ENCODE measurements at regions not wholly inside any gene's neighbourhood (a gene's known extent, or its start where the extent isn't known, plus 50 kb on each side); places are given as distances from the start of the nearest gene placed in this dataset.
A peak's percentile ranks its signal among the peaks of the same experiment; 100 is the strongest.

DNA sequence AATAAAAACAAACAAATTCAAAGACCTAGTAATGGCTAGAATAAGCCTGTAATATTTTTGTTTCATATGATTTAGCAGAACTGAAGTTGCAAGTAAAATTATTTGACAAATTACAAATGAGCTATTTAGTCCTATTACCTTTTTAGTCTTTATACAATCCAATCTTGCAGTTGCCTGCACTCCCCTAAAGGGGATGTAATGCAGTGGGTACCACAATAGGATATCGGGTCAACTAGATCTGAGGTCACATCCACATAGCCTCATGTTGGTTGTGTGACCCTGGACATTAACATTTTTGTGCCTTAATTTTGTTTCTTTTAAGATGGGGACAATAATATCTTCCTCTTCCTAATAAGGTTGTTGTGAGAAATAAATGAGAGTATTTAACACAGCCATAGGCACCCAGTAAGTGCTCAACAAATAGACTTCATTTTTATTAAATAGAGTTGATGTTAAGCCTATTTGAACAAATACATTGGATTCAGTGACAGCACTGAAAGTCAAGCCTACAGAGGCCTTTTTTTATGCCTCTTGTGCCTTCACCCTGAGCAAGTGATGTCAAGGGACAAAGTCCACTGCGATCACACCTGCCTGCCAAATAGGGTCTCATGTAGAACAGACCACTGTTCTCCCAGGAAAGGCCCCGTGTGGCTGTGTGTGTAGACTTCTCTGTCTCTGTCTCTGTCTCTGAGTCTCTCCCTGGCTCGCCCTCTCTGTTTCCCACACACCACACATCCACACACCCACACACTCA is 124.8 kb downstream of the EVX1 start:
- no peak for DNase-seq

GRCh38 chr7:27367933-27368549 is 125.4 kb downstream of the EVX1 start:
- no peak for DNase-seq

DNA sequence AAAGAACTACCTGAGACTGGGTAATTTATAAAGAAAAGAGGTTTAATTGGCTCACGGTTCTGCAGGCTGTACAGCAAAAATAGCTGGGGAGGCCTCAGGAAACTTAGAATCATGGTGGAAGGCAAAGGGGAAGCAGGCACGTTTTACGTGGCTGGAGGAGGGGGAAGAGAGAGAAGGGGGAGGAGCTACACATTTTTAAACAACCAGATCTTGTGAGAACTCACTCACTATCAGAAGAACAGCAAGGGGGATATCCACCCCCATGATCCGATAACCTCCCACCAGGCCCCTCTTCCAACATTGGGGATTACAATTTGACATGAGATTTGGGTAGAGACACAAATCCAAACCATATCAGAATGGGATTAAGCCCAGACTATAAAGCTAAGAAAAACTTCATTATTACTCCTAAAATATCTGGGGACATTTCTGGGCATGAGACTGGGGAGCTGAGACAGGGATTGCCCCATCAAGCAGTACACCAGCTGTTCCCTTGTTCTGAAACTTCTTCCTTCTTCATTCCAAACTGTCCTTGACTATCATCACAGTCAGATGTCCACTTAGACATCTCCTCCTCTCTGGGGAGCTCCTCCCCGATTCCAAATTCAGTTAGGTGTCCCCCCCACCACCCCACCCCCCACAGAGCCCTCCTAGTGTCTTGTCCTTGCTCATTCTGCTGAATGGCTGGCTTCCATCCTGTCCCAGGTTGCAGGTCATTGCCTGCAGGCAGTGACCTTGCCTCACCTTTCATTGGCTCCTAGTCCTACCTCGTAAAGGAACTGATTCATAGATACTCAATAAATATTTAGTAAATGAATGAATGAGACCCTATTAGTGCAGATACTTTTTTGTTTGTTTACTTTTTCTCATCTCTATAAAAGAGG is 132.6 kb downstream of the EVX1 start:
- DNase-seq: no peak

- DNase-seq: no peak
These were observed 133.4 kb downstream of the EVX1 start for GRCh38 chr7:27375958-27376357.

DNA sequence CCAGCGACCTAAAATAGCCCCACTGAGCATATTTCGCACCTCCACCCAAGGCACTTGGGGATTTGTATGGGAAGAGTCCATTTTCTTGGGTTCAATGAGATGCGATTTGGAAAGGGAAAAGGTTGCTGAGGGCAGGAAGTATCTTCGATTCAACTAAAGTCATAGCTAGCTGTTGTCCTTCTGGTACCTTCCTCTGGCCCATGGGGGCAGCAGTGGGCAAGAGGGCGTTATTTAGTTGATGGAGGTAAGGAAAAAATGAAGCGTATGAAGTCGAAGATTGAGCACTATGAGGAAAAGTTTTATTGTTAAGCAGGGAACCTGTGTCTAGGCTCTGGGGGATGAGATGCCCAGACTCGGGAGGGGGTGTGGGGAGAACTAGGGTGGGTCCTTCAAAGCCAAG is 135.4 kb downstream of the EVX1 start:
- DNase-seq: peak; percentile 28

DNA sequence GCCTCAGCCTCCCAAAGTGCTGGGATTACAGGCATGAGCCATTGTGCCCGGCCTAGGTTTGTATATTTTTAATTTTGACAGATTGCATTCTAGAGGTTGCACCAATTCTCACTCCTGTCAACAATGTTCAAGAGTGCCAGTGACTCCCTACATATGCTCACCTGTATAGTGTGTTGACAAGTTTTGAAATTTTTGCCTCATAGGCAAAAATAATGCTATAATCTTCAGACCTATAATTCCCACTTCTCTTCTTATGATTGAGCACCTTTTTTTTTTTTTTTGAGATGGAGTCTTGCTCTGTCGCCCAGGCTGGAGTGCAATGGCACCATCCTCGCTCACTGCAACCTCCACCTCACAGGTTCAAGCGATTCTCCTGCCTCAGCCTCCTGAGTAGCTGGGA is 139.7 kb downstream of the EVX1 start:
- DNase-seq: no peak

- DNase-seq: no peak
These were observed 144.0 kb downstream of the EVX1 start for GRCh38 chr7:27386581-27386980.

- no peak for DNase-seq
These were observed 145.3 kb downstream of the EVX1 start for GRCh38 chr7:27387864-27388263.

DNA sequence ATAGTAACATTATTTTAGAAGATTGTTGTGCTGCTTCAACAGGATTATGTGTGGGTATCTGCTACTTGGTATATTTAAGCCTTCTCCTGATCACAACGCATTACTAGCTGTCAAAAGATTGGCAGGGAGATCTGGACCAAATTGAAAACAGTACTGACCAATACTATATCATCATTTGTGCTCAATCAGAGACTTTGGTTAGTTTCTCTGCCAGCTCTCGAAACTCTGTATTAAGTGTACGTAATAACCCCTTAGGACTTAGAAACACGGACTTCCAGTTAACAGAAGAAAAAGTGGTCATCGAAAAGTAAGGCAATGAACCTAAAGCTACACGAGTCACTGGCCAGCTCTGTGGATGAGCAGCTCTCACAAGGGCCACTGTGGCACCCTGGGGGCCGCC is 146.0 kb downstream of the EVX1 start:
- DNase-seq: no peak

- DNase-seq: no peak
These were observed 146.9 kb downstream of the EVX1 start for GRCh38 chr7:27389496-27389895.

GRCh38 chr7:27392477-27392876 is 149.9 kb downstream of the EVX1 start:
- no peak for DNase-seq

DNA sequence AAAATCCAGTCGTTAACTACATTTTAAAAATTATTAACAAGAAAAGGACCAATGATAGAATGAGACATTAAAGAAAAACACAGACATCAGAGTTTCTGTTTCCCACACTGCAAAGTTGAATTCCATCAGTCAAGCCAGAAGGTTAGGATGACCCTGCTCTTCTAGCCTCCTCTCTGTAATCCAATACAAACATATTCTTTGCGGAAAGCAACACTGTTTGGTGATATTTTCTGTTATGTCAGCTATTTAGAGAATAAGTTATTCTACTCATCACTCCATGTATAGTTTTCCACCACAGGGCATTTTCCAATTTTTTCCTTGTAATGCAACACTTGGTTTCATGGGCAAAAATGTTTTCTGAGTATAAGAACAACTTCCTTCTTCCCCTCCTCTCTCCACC is 152.3 kb downstream of the EVX1 start:
- DNase-seq: no peak

- no peak for DNase-seq
These were observed 153.0 kb downstream of the EVX1 start for GRCh38 chr7:27395626-27396025.

DNA sequence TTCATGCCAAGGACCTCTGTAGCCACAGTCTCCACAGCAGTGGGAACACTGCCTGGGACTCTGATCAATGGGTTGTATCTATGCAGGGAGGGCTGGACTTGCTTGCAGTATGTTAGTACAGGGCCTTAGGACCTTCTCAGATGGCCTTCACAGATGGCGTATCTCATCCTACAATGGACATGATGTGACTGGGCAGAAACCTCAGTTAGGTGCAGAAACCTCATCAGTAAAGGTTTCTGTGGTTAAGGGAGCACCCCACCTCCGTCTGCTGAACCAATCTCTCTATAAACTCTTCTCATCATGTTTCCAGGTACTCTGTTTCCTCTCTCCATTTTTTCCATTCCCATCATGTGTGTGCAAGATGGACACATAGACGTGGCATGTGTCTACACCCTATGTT is 154.9 kb downstream of the EVX1 start:
- DNase-seq: no peak

- DNase-seq: no peak
These were observed 156.2 kb downstream of the EVX1 start for GRCh38 chr7:27398851-27399250.

GRCh38 chr7:27399791-27400567 is 157.4 kb downstream of the EVX1 start:
- DNase-seq: no peak

DNA sequence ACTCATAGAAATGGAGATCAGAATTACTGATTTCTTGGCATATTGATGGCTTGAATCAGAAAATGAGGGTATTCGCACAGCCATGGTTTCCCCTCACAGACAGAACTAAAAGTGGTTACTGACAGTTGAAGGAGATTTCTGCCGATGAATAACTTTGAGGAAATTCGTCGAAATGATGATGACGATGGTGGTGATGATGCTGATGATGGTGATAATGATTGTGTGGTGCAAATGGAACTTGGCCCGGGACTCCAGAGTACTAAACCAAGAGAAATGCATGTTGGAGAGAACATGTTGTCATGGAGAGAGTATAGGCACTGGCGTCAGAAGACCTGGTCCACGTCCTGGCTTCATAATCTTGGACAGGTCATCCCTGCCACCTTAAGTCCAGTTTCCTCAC is 163.2 kb downstream of the EVX1 start:
- no peak for DNase-seq

DNA sequence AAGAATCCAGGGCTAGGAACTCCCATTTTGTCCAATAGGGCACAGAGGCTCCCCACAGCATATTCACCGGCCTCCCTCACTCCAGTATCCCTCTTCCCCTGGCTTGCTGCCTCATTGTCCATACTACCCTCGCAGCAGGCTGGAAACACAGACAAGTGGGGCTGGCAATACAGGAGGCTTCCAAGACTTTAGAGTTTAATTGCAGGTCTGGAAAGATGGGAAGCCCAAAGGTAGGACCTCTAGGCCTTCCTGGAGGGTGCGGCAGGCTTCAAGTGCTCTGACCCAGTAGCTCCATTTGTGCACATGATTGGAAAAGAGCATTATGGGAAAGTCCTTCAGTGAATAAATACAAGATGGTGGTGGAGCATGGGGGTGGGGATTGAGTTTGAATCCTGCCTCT is 166.7 kb downstream of the EVX1 start:
- DNase-seq: no peak

- DNase-seq: no peak
These were observed 167.2 kb downstream of the EVX1 start for GRCh38 chr7:27409776-27410175.

DNA sequence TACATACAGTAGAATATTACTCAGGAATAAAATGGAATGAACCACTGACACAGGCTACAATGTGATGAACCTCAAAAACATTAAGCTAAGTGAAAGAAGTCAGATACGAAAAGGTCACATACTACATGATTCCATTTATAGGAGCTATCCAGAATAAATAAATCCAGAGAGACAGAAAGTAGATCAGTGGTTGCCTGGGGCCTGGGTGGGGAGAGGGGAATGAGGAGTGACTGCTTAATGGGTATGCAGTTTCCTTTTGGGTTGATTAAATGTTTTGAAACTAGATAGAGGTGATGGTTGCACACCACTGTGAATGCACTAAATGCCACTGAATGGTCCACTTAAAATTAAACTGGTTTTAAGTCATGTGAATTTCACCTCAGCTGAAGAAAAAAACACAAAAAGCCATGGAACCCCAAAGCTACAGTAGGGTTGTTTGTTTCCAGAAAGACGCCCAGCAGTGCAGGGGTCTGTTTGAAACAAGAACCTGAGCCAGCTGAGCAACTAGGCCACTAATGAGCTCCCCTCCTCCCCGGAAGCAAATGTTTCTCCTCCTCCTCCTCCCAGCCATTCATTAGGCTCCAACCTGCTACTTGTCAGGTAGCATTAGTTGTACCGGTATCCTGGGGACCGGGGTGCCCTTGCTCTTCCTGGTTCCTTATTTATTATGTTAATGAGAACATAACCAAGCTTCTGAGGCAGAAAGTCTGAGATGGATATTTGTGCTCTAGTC is 168.4 kb downstream of the EVX1 start:
- DNase-seq: no peak

DNA sequence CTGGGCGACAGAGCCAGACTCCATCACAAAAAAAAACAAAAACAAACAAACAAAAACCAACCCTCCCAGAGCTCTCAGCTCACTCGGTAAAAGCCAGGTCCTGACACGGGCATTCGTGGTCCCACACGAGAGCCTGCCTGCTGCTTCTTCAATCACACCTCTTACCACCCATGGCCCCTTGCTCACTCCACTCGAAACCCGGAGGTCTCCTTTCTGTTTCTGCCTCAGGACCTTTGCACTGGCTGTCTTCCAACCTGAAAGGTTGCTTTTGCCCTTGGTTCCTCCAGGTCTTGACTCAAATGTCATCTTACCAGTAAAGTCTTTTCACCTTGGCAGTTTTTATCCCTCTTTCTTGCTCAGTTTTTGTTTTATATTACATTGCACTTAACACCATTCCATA is 169.6 kb downstream of the EVX1 start:
- no peak for DNase-seq

DNA sequence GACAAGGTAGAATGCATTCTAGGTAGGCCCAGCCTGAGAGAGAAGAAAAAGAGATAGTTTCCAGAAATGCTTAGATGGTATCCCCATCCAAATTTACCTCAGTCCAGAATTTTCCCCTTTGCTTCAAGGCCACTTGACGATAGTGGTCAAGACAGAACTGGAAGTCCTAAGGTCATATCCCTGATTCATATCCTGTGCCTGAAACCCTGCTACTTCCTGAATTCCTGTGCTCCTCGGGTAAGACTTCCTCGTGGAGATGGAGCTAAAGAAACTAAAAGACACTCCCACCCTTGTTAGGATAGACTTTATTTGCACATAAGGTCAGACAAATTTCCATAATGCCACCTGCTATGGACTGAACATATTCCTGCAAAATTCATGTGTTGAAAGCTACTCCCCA is 175.9 kb downstream of the EVX1 start:
- DNase-seq: no peak

All from RPMI8226 (cell line).